ENCODE measurements at regions not wholly inside any gene's neighbourhood (a gene's known extent, or its start where the extent isn't known, plus 50 kb on each side); places are given as distances from the start of the nearest gene placed in this dataset.

DNA sequence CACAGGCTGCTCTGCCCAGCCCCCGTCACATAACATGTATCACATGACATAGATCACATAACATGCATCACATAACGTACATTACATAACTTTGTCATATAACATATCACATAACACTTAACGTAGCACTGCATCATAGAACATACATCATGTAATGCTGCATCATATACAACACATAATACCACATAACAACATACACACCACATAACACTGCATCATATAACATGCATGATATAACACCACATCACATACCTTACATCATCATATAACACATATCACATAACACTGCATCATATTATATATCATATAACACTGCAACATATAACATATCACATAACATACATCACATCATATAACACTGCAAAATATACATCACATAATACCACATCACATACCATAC lies 83.8 kb downstream of the AXIN2 start:
- TF ChIP-seq POLR2AphosphoS5 (IDR thresholded peaks at IDR 0.05; ENCODE audit: low read depth, low read length) (no peak), POU2F2 (IDR thresholded peaks at IDR 0.05; ENCODE audit: low read depth, low read length) (no peak), POLR2A (IDR thresholded peaks at IDR 0.05; ENCODE audit: low read depth, low read length) (no peak), TAF1 (IDR thresholded peaks at IDR 0.05; ENCODE audit: low read depth, low read length) (no peak), PAX5 (IDR thresholded peaks at IDR 0.05; ENCODE audit: insufficient read depth, low read length, severe bottlenecking) (no peak), SPI1 (IDR thresholded peaks at IDR 0.05; ENCODE audit: low read depth, low read length) (no peak)
- no peak for DNase-seq (ENCODE audit: insufficient read length, low spot score)
- FAIRE-seq, result peak; percentile 48

DNA sequence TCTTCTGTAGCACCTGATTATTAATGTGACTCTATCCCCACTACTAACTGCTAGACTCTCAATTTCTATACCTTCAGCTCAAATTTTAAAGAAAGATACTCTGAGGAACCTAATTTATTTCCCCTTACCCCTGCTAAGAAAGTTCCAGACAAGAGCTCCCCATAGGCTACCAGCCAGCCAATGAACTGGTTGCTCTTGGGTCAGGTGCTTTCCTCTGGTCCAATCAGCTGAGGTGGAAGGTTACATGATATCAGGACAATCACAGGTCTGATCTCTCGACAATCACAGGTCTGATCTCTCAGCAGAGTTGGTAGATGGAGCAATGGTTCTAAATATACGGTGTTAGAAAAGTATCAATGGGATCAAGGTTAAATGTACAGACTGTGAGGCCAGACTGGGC lies 86.8 kb downstream of the AXIN2 start:
- TF ChIP-seq SPI1 (IDR thresholded peaks at IDR 0.05; ENCODE audit: low read depth, low read length) (no peak), POLR2AphosphoS5 (IDR thresholded peaks at IDR 0.05; ENCODE audit: low read depth, low read length) (no peak), POLR2A (IDR thresholded peaks at IDR 0.05; ENCODE audit: low read depth, low read length) (no peak), POU2F2 (IDR thresholded peaks at IDR 0.05; ENCODE audit: low read depth, low read length) (no peak), PAX5 (IDR thresholded peaks at IDR 0.05; ENCODE audit: insufficient read depth, low read length, severe bottlenecking) (no peak), TAF1 (IDR thresholded peaks at IDR 0.05; ENCODE audit: low read depth, low read length) (no peak)
- no peak for DNase-seq (ENCODE audit: insufficient read length, low spot score)
- no peak for FAIRE-seq

DNA sequence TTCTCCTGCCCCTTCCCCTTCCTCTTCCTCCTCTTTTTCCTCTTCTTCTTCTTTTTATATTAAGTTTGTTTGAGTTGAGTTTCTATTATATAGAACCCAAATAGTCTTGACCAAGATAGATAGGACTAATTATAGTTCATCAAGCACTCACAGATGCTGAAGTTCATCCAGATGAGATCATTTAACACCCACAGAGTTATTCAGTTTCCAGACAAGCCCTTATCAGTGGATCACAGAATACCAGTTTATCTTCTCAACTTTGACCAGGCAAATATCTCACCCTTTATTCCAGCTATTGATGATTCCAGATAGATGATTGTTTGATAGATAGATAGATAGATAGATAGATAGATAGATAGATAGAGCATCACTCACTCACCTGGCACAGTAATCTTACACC lies 87.5 kb downstream of the AXIN2 start:
- no peak for DNase-seq (ENCODE audit: insufficient read length, low spot score)
- no peak for TF ChIP-seq POU2F2 (IDR thresholded peaks at IDR 0.05; ENCODE audit: low read depth, low read length)
- TF ChIP-seq TAF1 (IDR thresholded peaks at IDR 0.05; ENCODE audit: low read depth, low read length), result no peak
- no peak for TF ChIP-seq POLR2A (IDR thresholded peaks at IDR 0.05; ENCODE audit: low read depth, low read length)
- TF ChIP-seq POLR2AphosphoS5 (IDR thresholded peaks at IDR 0.05; ENCODE audit: low read depth, low read length), result no peak
- no peak for FAIRE-seq

DNA sequence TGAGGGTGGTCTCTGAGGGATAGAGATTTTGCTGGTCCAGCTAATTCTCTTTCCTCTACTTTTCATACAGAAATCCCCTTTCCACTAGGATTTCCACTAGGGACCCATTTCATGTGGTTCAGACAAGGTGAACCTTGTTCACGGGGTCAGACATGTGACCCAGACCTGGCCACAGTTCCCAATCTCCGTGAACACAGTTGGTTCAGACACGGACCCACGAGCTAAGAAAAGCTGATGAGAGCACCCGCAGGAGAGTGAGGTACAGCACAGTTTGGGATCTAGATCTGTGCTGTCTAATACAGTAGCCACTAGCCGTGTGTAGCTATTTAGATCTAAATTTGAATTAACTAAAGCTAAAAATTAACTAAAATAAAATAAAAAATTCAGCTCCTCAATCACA lies 88.1 kb downstream of the AXIN2 start:
- DNase-seq (ENCODE audit: insufficient read length, low spot score) (no peak), FAIRE-seq (no peak)
- TF ChIP-seq PAX5 (IDR thresholded peaks at IDR 0.05; ENCODE audit: insufficient read depth, low read length, severe bottlenecking), result no peak
- no peak for TF ChIP-seq POLR2AphosphoS5 (IDR thresholded peaks at IDR 0.05; ENCODE audit: low read depth, low read length)

DNA sequence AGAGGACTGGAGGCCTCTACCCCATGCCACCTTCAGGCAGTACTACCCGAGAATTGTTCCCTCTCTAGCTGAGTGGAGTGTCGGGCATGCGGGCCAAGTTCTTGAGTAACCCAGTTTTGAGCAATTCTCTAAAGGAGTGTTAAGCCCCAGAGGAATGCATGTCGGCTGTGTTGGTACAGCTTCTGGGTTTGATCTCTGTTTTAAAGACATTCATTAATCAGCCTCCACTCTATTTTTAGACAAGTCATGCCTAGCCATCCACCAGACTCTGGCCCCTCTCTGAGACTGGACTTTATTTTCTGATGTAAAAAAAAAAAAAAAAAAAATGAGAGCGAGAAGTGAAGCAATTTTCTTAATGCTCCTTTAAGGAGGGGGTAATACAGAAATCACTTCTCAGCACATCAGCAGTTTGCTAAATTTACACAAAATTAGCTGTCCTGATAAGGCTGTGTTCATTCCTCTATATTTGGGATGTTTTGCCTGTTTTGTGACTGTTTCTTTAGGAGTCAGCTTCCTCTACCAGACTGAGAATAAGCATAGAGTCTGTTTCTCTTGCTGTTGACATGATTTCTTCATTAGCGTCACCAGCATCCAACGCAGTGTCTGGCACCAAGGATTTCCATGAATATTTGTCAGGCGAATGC lies 88.7 kb downstream of the AXIN2 start:
- no peak for TF ChIP-seq POLR2AphosphoS5 (IDR thresholded peaks at IDR 0.05; ENCODE audit: low read depth, low read length)
- TF ChIP-seq POU2F2 (IDR thresholded peaks at IDR 0.05; ENCODE audit: low read depth, low read length), result no peak
- TF ChIP-seq POLR2A (IDR thresholded peaks at IDR 0.05; ENCODE audit: low read depth, low read length), result no peak
- TF ChIP-seq PAX5 (IDR thresholded peaks at IDR 0.05; ENCODE audit: insufficient read depth, low read length, severe bottlenecking), result no peak
- no peak for TF ChIP-seq SPI1 (IDR thresholded peaks at IDR 0.05; ENCODE audit: low read depth, low read length)
- TF ChIP-seq TAF1 (IDR thresholded peaks at IDR 0.05; ENCODE audit: low read depth, low read length), result no peak
- FAIRE-seq (no peak), DNase-seq (ENCODE audit: insufficient read length, low spot score) (no peak)

DNA sequence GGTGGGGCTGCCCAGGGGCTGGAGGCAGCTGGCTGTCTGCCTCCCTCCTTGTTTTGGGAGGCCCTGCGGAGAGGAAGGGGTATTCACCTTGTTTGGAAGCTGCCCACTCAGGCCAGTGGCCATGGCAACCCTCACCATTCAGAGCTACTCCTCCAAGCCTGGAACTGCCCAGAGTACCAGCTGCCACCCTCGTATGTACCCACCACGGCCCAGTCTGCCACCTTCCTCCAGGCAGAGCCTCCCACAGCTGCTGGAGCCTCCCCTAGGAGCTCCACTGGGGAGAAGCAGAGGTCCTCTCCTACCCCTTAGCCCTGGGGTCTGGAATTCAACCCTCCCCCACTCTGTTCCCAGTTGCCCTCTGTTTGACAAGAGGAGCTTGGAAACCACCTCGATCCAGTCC lies 90.7 kb downstream of the AXIN2 start:
- DNase-seq (ENCODE audit: insufficient read length, low spot score), result no peak
- FAIRE-seq, result no peak
- no peak for TF ChIP-seq POU2F2 (IDR thresholded peaks at IDR 0.05; ENCODE audit: low read depth, low read length)
- TF ChIP-seq POLR2AphosphoS5 (IDR thresholded peaks at IDR 0.05; ENCODE audit: low read depth, low read length), result no peak
- no peak for TF ChIP-seq TAF1 (IDR thresholded peaks at IDR 0.05; ENCODE audit: low read depth, low read length)
- no peak for TF ChIP-seq POLR2A (IDR thresholded peaks at IDR 0.05; ENCODE audit: low read depth, low read length)
- TF ChIP-seq SPI1 (IDR thresholded peaks at IDR 0.05; ENCODE audit: low read depth, low read length), result no peak
- no peak for TF ChIP-seq PAX5 (IDR thresholded peaks at IDR 0.05; ENCODE audit: insufficient read depth, low read length, severe bottlenecking)

DNA sequence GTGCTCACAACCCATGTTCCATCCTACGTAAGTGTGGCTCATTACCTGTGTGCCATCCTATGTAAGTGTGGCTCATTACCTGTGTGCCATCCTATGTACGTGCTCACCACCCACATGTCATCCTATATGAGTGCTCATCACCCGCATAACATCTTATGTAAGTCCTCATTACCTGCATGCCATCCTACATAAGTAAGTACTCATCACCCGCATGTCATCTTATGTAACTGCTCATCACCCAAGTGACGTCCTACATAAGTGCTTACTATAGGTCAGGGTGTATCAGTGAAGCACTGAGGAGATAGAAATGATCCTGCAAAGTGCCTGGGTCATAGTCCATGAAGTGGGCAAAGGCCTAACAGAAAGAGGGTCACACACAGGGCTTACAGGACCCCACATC lies 93.1 kb downstream of the AXIN2 start:
- DNase-seq (ENCODE audit: insufficient read length, low spot score) (no peak), FAIRE-seq (no peak)
- TF ChIP-seq POLR2A (IDR thresholded peaks at IDR 0.05; ENCODE audit: low read depth, low read length) (no peak), POLR2AphosphoS5 (IDR thresholded peaks at IDR 0.05; ENCODE audit: low read depth, low read length) (no peak), POU2F2 (IDR thresholded peaks at IDR 0.05; ENCODE audit: low read depth, low read length) (no peak), PAX5 (IDR thresholded peaks at IDR 0.05; ENCODE audit: insufficient read depth, low read length, severe bottlenecking) (no peak), SPI1 (IDR thresholded peaks at IDR 0.05; ENCODE audit: low read depth, low read length) (no peak), TAF1 (IDR thresholded peaks at IDR 0.05; ENCODE audit: low read depth, low read length) (no peak)

DNA sequence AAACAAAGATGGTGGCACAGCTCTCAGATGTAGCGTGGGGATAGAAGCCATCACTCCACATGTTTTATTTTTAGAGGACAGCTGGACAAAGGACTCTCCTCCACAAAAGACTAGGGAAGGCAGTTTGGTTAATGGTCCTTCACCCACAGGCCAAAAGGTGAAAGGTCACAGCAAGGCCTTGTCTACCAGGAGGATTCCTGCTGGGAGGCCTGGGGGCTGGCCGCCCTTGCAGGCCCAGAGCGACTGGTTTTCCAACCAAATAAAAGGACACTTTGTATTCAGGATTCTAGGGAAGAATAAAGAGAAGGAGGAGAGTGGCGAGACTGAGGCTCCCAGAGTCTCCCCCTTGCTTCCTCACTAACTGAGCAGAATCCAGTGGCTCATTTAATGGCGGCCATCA lies 94.3 kb downstream of the AXIN2 start:
- DNase-seq (ENCODE audit: insufficient read length, low spot score) (no peak), FAIRE-seq (no peak)
- TF ChIP-seq POU2F2 (IDR thresholded peaks at IDR 0.05; ENCODE audit: low read depth, low read length) (no peak), PAX5 (IDR thresholded peaks at IDR 0.05; ENCODE audit: insufficient read depth, low read length, severe bottlenecking) (no peak), POLR2A (IDR thresholded peaks at IDR 0.05; ENCODE audit: low read depth, low read length) (no peak), SPI1 (IDR thresholded peaks at IDR 0.05; ENCODE audit: low read depth, low read length) (no peak), TAF1 (IDR thresholded peaks at IDR 0.05; ENCODE audit: low read depth, low read length) (no peak), POLR2AphosphoS5 (IDR thresholded peaks at IDR 0.05; ENCODE audit: low read depth, low read length) (no peak)

DNA sequence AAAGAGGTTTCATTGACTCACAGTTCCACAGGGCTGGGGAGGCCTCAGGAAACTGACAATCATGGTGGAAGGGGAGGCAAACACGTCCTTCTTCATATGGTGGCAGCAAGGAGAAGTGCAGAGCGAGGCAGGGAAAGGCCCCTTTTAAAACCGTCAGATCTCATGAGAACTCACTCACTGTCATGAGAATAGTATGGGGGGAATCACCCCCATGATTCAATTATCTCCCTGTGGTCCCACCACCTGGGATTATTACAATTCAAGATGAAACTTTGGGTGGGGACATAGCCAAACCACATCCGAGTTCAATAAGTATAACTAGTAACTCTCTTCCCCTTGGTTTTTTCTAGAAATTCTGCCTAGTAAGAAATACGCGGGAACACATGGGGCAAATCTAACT lies 94.9 kb downstream of the AXIN2 start:
- FAIRE-seq, result no peak
- TF ChIP-seq POLR2AphosphoS5 (IDR thresholded peaks at IDR 0.05; ENCODE audit: low read depth, low read length), result no peak
- no peak for TF ChIP-seq PAX5 (IDR thresholded peaks at IDR 0.05; ENCODE audit: insufficient read depth, low read length, severe bottlenecking)
- no peak for TF ChIP-seq TAF1 (IDR thresholded peaks at IDR 0.05; ENCODE audit: low read depth, low read length)
- TF ChIP-seq SPI1 (IDR thresholded peaks at IDR 0.05; ENCODE audit: low read depth, low read length), result no peak
- no peak for TF ChIP-seq POU2F2 (IDR thresholded peaks at IDR 0.05; ENCODE audit: low read depth, low read length)
- TF ChIP-seq POLR2A (IDR thresholded peaks at IDR 0.05; ENCODE audit: low read depth, low read length), result no peak
- no peak for DNase-seq (ENCODE audit: insufficient read length, low spot score)

DNA sequence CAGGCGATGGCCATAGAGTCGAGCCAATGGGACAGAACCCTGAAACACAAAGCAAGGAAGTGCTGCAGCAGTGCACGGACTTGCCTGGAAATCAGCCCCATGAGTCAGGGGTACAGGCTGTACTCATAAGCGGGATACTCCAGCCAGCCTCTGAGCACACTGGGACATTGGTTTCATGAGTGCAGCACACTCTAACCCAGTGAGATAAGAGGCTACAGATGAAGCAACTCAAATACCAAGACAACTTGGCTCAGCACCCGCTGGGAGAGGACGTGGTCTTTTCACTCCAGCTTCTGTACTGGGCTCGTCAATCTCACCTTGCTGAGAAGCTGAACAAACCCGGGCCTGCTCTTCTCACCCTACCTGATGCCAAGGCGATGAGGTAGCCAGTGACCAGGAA lies 98.2 kb downstream of the AXIN2 start:
- TF ChIP-seq POLR2AphosphoS5 (IDR thresholded peaks at IDR 0.05; ENCODE audit: low read depth, low read length), result no peak
- TF ChIP-seq SPI1 (IDR thresholded peaks at IDR 0.05; ENCODE audit: low read depth, low read length), result no peak
- no peak for TF ChIP-seq PAX5 (IDR thresholded peaks at IDR 0.05; ENCODE audit: insufficient read depth, low read length, severe bottlenecking)
- TF ChIP-seq POLR2A (IDR thresholded peaks at IDR 0.05; ENCODE audit: low read depth, low read length), result no peak
- no peak for TF ChIP-seq POU2F2 (IDR thresholded peaks at IDR 0.05; ENCODE audit: low read depth, low read length)
- TF ChIP-seq TAF1 (IDR thresholded peaks at IDR 0.05; ENCODE audit: low read depth, low read length), result no peak
- DNase-seq (ENCODE audit: insufficient read length, low spot score) (no peak), FAIRE-seq (no peak)

All from GM12891 (cell line).